Heart left ventricle (tissue), 16 donors: ENCODE measurements at regions not wholly inside any gene's neighbourhood (a gene's known extent, or its start where the extent isn't known, plus 50 kb on each side); places are given as distances from the start of the nearest gene placed in this dataset.

Experiments
- ATAC-seq, 4 donors: fragments of 200-7000 bp; cut with Tn5 transposase; one replicate each; pipeline ENCODE4 v1.9.1; 2020 to 2022; ENCODE audit warnings: moderate library complexity in 4 of 4, mild to moderate bottlenecking in 3 of 4, moderate number of reproducible peaks in 1 of 4
- DNase-seq, 5 donors: peaks; one replicate each; pipeline ENCODE4 v3.0.0-alpha.2; 2020
- H3K27ac ChIP-seq, 12 donors: fragments of 200-600 bp; sonication (generic) in 4 of 12; one replicate each; pipeline versions ENCODE4 v1.5.0 to v1.8.0; 2016 to 2022; ENCODE audit warnings: mild to moderate bottlenecking in 2 of 12
- H3K27me3 ChIP-seq, 9 donors: fragments of 200-600 bp; sonication (generic) in 2 of 9; one replicate each; pipeline versions ENCODE4 v1.5.1 to v1.8.0; 2016 to 2022; ENCODE audit warnings: mild to moderate bottlenecking in 3 of 9
- H3K36me3 ChIP-seq, 9 donors: fragments of 200-600 bp; sonication (generic) in 2 of 9; one replicate each; pipeline versions ENCODE4 v1.5.0 to v1.8.0; 2018 to 2022; ENCODE audit warnings: mild to moderate bottlenecking in 2 of 9
- H3K4me1 ChIP-seq, 12 donors: fragments of 200-600 bp; sonication (generic) in 4 of 12; one replicate each; pipeline versions ENCODE4 v1.5.0 to v1.8.0; 2016 to 2022; ENCODE audit warnings: mild to moderate bottlenecking in 3 of 12
- H3K4me3 ChIP-seq, 12 donors: fragments of 200-600 bp; sonication (generic) in 4 of 12; one replicate each; pipeline versions ENCODE4 v1.5.0 to v1.8.0; 2017 to 2022; ENCODE audit warnings: mild to moderate bottlenecking in 9 of 12, moderate library complexity in 4 of 12
- H3K9me3 ChIP-seq, 12 donors: fragments of 200-600 bp; sonication (generic) in 4 of 12; one replicate each; pipeline versions ENCODE4 v1.5.0 to v1.8.0; 2016 to 2022; ENCODE audit warnings: mild to moderate bottlenecking in 1 of 12
- POLR2A ChIP-seq, 2 donors: fragments of 450-650 bp; IDR thresholded peaks; one replicate each; pipeline ENCODE4 v1.6.1; 2017; ENCODE audit warnings: antibody characterized with exemption in 2 of 2, mild to moderate bottlenecking in 2 of 2, moderate library complexity in 2 of 2
- WGBS, 4 donors: extraction: QIAGEN DNeasy Blood & Tissue Kit in 2 of 4; methylation state at CpG; one replicate each; pipeline versions ENCODE4 v1.1.5 to v1.1.7; 2013 to 2018; 5-methylcytosine and 5-hydroxymethylcytosine counted together
- intact Hi-C, 10 donors: fragments of 100-400 bp; cut with DNase I; formaldehyde crosslinking; loops; one replicate each; pipeline versions ENCODE4 v1.11.1 to v1.14.2; 2022
- TF ChIP-seq, protein P1 (sequence below), 12 donors: fragments of 200-600 bp; sonication (generic) in 4 of 12; IDR thresholded peaks; one replicate each; pipeline versions ENCODE4 v1.5.0 to v1.8.0; 2018 to 2022; ENCODE audit warnings: antibody characterized with exemption in 12 of 12, mild to moderate bottlenecking in 5 of 12
- donor health status: ischemic (EF 13 %, LVEDD 7.1; RV severe dilation, severe dysfunction).
- donor health status: healthy with polysubstance abuse.
- donor health status: DM: no; HTN: yes; CAD: no.
- donor health status: DM: no; HTN: no; CAD: no.
- donor health status: ischemic (EF 25% LVEDD 6.9; RV normal size, moderate dysfunction).
- donor health status: ischemic (EF 25% LVEDD 5.7; RV mildly dilated, moderate dysfunction).
- donor health status: healthy.
- donor health status: DM: yes; HTN: yes; CAD: no.
- donor health status: ischemic (EF 35%, LVEDD 5.7; RV mildly dilated, moderate dysfunction).
- donor health status: nonischemic (EF 11% LVEDD 7.7; RV severe dilation, severe dysfunction).
- donor health status: DM: yes; HTN: yes; CAD: no.
- donor health status: PGD.
- donor health status: ischemic (EF 29% LVEDD 5.4; RV normal size, mild dysfunction).
- donor health status: nonischemic (EF 23%, LVEDD 6.1; RV moderate dilation, normal function).

DNA sequence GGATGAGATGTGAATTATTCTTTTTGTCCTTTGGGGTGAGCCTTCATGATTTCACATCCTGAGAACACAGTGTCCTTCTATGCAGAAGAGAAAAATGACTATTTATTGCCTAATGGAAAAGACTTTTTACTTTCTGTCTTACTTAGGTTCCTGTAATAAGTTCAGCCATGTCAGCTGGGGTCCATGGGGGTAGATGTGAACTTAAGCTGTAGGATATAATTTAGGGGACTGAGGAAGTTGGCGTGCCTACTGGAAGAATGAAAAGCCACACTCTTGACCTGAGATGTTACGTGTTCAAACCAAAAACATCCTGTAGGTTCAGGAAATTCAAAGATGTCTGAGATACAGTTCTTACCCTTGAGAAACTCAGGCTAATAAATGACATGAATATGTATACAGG is 660.5 kb downstream of the TOX3 start:
- Histone ChIP-seq H3K4me1 (no peaks in the 10 kb centered on the region), H3K27me3 (no peaks in the 10 kb centered on the region), H3K27ac (no peak overlapping the region), H3K36me3 (no peaks in the 10 kb centered on the region), H3K9me3 (no peaks in the 10 kb centered on the region), H3K4me3 (no peak overlapping the region)
- ATAC-seq = no peak
- TF ChIP-seq POLR2A (IDR thresholded peaks at IDR 0.05) = no peak
- TF ChIP-seq, protein P1, sequence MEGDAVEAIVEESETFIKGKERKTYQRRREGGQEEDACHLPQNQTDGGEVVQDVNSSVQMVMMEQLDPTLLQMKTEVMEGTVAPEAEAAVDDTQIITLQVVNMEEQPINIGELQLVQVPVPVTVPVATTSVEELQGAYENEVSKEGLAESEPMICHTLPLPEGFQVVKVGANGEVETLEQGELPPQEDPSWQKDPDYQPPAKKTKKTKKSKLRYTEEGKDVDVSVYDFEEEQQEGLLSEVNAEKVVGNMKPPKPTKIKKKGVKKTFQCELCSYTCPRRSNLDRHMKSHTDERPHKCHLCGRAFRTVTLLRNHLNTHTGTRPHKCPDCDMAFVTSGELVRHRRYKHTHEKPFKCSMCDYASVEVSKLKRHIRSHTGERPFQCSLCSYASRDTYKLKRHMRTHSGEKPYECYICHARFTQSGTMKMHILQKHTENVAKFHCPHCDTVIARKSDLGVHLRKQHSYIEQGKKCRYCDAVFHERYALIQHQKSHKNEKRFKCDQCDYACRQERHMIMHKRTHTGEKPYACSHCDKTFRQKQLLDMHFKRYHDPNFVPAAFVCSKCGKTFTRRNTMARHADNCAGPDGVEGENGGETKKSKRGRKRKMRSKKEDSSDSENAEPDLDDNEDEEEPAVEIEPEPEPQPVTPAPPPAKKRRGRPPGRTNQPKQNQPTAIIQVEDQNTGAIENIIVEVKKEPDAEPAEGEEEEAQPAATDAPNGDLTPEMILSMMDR (IDR thresholded peaks at IDR 0.05) = no peak
- 58 to 68% (median 65%) methylated on average over 2 of the region's 2 CpGs for WGBS, 4 donors
- DNase-seq = no peak
- intact Hi-C loops = no loop called here

DNA sequence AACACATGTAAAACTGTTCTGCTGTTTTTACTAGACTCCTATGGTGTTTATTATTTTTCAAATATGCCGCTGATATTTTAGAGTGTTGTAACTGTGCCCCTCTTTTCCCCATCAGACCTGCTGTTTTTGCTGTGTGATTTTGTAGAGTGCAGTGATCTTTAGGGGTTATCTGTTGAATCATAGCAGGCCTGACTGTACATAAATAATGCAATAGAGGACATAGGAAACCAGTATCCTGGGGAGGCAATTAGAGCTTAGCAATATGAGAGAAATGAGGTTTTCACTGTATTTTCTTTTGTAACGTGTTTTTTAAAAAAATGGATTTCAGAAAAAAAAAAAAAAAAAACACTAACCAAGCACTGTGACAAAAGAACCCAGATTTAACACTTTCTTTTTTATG is 662.2 kb downstream of the TOX3 start:
- WGBS, 4 donors = 78 to 89% (median 85%) methylated on average over 2 of the region's 2 CpGs
- no peak for ATAC-seq
- Histone ChIP-seq H3K4me1 (no peaks in the 10 kb centered on the region), H3K27ac (no peak overlapping the region), H3K4me3 (no peak overlapping the region), H3K36me3 (no peaks in the 10 kb centered on the region), H3K27me3 (no peaks in the 10 kb centered on the region), H3K9me3 (no peaks in the 10 kb centered on the region)
- DNase-seq = no peak
- TF ChIP-seq POLR2A (IDR thresholded peaks at IDR 0.05) = no peak
- TF ChIP-seq, protein P1 (IDR thresholded peaks at IDR 0.05) = no peak
- intact Hi-C loops = no loop called here

DNA sequence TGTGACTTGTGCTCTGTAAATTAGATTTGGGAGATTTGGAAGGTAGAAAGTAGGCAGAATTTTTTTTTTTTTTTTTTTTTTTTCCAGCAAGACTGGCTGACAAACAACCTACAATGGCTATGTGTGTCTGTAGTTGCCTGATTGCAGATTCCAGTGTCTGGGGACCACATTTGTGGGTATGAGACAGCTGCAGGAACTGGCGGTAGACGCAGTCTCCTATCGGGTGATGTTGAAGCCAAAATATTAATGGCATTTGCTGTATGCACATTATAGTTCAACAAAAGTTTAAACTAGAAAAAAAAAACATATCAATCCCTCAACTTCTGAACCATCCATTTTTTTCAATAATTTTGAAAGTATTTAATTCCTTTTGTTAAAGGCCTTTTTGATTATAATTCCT is 665.2 kb downstream of the TOX3 start:
- Histone ChIP-seq H3K4me3 (no peak overlapping the region), H3K27me3 (no peaks in the 10 kb centered on the region), H3K4me1 (no peaks in the 10 kb centered on the region), H3K36me3 (no peaks in the 10 kb centered on the region), H3K9me3 (no peaks in the 10 kb centered on the region), H3K27ac (no peak overlapping the region)
- no peak for ATAC-seq
- 71 to 84% (median 77%) methylated on average over 3 of the region's 3 CpGs for WGBS, 4 donors
- TF ChIP-seq, protein P1 (IDR thresholded peaks at IDR 0.05) = no peak
- TF ChIP-seq POLR2A (IDR thresholded peaks at IDR 0.05) = no peak
- DNase-seq = no peak
- intact Hi-C loops = no loop called here

DNA sequence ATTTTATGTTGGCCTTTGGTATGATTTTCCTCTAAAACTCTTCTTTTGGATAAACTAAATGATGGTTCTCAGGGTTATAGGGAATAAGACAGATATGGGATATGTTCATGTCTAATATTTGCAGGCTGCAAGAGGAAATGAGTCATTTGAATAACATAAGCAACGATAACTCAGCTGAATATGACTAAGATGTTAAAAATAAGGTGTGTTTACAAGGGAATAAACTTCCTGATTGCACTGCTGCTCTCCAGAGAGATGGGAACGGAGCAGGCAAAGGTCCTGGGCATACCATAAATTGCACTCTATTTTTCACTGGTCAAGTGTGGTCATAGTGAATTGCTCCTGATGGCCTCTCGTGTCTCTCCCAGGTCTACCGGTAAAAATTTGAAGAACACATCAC is 666.2 kb downstream of the TOX3 start:
- no peak for ATAC-seq
- Histone ChIP-seq H3K9me3 (no peaks in the 10 kb centered on the region), H3K27me3 (no peaks in the 10 kb centered on the region)

More for the DNA sequence above, 666.2 kb downstream of the TOX3 start:
- no peaks in the 10 kb centered on the region for H3K4me1 ChIP-seq
- TF ChIP-seq POLR2A (IDR thresholded peaks at IDR 0.05) = no peak
- TF ChIP-seq, protein P1 (IDR thresholded peaks at IDR 0.05) = no peak
- H3K4me3 ChIP-seq = no peak overlapping the region
- intact Hi-C loops = no loop called here
- no peak for DNase-seq
- H3K36me3 ChIP-seq = no peaks in the 10 kb centered on the region
- H3K27ac ChIP-seq = no peak overlapping the region
- 34 to 45% (median 42%) methylated on average over 4 of the region's 4 CpGs for WGBS, 4 donors
